ENCODE measurements at regions not wholly inside any gene's neighbourhood (a gene's known extent, or its start where the extent isn't known, plus 50 kb on each side); places are given as distances from the start of the nearest gene placed in this dataset.

DNA sequence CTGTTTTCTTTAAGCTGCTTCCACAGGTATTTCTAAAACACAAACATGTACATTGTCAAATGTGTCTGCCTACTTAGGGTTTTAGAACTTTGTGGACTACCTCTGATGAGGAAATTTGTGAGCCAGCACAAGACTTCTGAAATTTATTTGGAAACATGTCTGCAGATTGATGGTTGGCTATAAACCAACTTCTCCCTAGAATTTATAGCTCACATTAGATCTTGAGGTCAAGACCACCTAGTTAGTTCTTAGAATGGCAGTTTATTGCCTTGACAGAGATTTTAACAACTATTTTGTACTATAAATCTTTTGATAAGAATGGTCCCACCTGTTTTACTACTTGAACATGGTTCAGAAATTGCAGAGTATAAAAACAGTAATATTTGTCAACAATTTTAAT, 72.7 kb upstream of the AADAT start:
- Histone ChIP-seq H3K27me3 (no peaks in the 10 kb centered on the region), H3K4me1 (no peaks in the 10 kb centered on the region), H3K36me3 (no peaks in the 10 kb centered on the region), H3K9me3 (no peaks in the 10 kb centered on the region; the same call in 1 of the 2 replicates), H3K4me3 (ENCODE audit: low read depth, low read length) (no peak overlapping the region)
- TF ChIP-seq, protein P1, sequence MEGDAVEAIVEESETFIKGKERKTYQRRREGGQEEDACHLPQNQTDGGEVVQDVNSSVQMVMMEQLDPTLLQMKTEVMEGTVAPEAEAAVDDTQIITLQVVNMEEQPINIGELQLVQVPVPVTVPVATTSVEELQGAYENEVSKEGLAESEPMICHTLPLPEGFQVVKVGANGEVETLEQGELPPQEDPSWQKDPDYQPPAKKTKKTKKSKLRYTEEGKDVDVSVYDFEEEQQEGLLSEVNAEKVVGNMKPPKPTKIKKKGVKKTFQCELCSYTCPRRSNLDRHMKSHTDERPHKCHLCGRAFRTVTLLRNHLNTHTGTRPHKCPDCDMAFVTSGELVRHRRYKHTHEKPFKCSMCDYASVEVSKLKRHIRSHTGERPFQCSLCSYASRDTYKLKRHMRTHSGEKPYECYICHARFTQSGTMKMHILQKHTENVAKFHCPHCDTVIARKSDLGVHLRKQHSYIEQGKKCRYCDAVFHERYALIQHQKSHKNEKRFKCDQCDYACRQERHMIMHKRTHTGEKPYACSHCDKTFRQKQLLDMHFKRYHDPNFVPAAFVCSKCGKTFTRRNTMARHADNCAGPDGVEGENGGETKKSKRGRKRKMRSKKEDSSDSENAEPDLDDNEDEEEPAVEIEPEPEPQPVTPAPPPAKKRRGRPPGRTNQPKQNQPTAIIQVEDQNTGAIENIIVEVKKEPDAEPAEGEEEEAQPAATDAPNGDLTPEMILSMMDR (IDR thresholded peaks at IDR 0.05; ENCODE audit: low read depth, low read length) = no peak
- no peak for DNase-seq

DNA sequence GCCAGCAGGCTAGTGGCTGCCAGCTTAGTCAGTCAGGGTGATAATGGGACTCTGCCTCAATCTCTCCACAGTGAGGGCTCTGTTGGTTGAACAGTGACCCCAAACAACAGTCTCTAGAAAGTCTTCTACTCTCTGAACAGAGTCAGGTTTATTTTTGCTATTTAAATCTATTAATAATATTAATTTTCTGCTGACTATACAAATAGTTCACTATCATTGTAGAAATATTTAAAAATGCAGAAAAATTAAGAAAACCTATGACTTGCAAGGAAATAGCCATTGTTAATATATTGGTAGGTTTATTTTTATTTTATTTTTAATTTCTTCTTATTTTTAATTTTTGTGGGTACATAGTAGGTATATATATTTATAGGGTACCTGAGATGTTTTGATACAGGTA, 67.9 kb upstream of the AADAT start:
- no peak for DNase-seq

DNA sequence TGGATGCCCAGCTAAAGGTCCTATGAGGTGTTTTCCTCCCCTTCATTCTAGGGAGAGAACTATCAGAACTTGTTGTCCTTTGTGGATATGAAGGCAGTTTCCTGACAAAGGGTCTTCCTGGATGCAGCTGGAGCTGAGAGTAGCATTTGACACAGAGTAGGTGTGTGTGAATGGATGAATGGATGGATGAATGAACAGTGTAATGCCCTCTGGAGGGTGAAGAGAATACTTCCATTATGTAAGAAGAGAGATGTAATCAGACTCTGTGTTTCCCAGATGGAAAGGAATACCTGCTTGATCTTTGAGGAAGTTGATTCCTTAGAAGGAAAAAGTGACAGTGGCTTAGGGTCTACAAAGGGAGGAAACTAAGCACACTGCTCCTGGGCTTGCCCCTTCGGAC, 55.4 kb upstream of the AADAT start:
- TF ChIP-seq, protein P1 (IDR thresholded peaks at IDR 0.05; ENCODE audit: low read depth, low read length) = no peak
- H3K36me3 ChIP-seq = no peaks in the 10 kb centered on the region
- 0 out of 2 replicates have a peak, but pooled peaks cover 4% of the 10 kb centered on the region for H3K27me3 ChIP-seq
- H3K4me1 ChIP-seq = no peaks in the 10 kb centered on the region
- H3K9me3 ChIP-seq = no peaks in the 10 kb centered on the region
- DNase-seq = no peak
- no peak overlapping the region for H3K4me3 ChIP-seq (ENCODE audit: low read depth, low read length)

More for the DNA sequence above, 67.9 kb upstream of the AADAT start:
- no peak overlapping the region for H3K4me3 ChIP-seq (ENCODE audit: low read depth, low read length)
- H3K27me3 ChIP-seq = no peaks in the 10 kb centered on the region
- H3K9me3 ChIP-seq = no peaks in the 10 kb centered on the region
- TF ChIP-seq, protein P1 (IDR thresholded peaks at IDR 0.05; ENCODE audit: low read depth, low read length) = no peak
- no peaks in the 10 kb centered on the region for H3K36me3 ChIP-seq
- H3K4me1 ChIP-seq = no peaks in the 10 kb centered on the region

DNA sequence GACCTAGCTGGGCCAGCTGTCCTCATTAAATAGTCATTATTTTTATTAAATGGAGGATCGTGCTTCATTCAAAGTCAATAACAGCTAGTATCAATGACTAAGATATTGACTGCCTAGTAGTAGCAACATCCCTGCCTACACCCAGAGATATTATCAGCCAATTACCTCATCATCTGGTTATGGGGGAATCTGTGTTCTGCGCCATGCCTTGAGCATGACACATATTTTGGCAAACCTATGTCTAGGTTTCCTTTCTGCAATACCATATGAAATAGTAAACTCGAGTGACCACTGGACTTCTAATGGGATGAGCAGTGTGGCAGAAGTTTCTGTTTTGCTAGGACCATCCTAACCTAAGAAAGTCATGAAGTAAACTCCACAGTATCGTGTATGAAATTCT, 50.0 kb upstream of the AADAT start:
- TF ChIP-seq, protein P1 (IDR thresholded peaks at IDR 0.05; ENCODE audit: low read depth, low read length) = no peak
- Histone ChIP-seq H3K4me3 (ENCODE audit: low read depth, low read length) (no peak overlapping the region), H3K9me3 (no peaks in the 10 kb centered on the region), H3K27me3 (0 out of 2 replicates have a peak, but pooled peaks cover 4% of the 10 kb centered on the region), H3K36me3 (no peaks in the 10 kb centered on the region), H3K4me1 (no peaks in the 10 kb centered on the region)
- DNase-seq = no peak
